ENCODE measurements at regions not wholly inside any gene's neighbourhood (a gene's known extent, or its start where the extent isn't known, plus 50 kb on each side); places are given as distances from the start of the nearest gene placed in this dataset.

- TF ChIP-seq CTCF (conservative IDR thresholded peaks at IDR 0.05; ENCODE audit: low read length) (no peak), EZH2phosphoT487 (IDR thresholded peaks at IDR 0.05; ENCODE audit: borderline replicate concordance, low read depth, low read length) (no peak)
These were observed 523.5 kb upstream of the ADGRL4 start for GRCh38 chr1:79530055-79530454.
